Lower lobe of right lung (tissue), 2 donors: ENCODE measurements at regions not wholly inside any gene's neighbourhood (a gene's known extent, or its start where the extent isn't known, plus 50 kb on each side); places are given as distances from the start of the nearest gene placed in this dataset.

ENCODE experiments used
- ATAC-seq, 2 donors: fragments of 200-7000 bp; cut with Tn5 transposase; one replicate each; pipeline ENCODE4 v1.9.1; 2020 to 2022; ENCODE audit warnings: mild to moderate bottlenecking in 2 of 2, moderate library complexity in 2 of 2
- DNase-seq: peaks from one replicate; pipeline ENCODE4 v3.0.0-alpha.2; 2020
- H3K27ac ChIP-seq: fragments of 200-600 bp; one replicate; pipeline ENCODE4 v1.8.0; 2022
- H3K27me3 ChIP-seq: fragments of 200-600 bp; one replicate; pipeline ENCODE4 v1.8.0; 2022; ENCODE audit warnings: low read depth
- H3K36me3 ChIP-seq: fragments of 200-600 bp; one replicate; pipeline ENCODE4 v1.8.0; 2022; ENCODE audit warnings: mild to moderate bottlenecking
- H3K4me1 ChIP-seq: fragments of 200-600 bp; one replicate; pipeline ENCODE4 v1.8.0; 2022
- H3K4me3 ChIP-seq: fragments of 200-600 bp; one replicate; pipeline ENCODE4 v1.8.0; 2022; ENCODE audit warnings: mild to moderate bottlenecking
- H3K9me3 ChIP-seq: fragments of 200-600 bp; one replicate; pipeline ENCODE4 v1.8.0; 2022
- CTCF ChIP-seq: fragments of 200-600 bp; IDR thresholded peaks from one replicate; pipeline ENCODE4 v1.8.0; 2022; ENCODE audit warnings: antibody characterized with exemption, mild to moderate bottlenecking
- intact Hi-C: fragments of 100-400 bp; cut with DNase I; formaldehyde crosslinking; loops from one replicate; pipeline ENCODE4 v1.11.0; 2022
- donor health status: DM: no; HTN: yes; CAD: no; lungs with severe emphysema.

DNA sequence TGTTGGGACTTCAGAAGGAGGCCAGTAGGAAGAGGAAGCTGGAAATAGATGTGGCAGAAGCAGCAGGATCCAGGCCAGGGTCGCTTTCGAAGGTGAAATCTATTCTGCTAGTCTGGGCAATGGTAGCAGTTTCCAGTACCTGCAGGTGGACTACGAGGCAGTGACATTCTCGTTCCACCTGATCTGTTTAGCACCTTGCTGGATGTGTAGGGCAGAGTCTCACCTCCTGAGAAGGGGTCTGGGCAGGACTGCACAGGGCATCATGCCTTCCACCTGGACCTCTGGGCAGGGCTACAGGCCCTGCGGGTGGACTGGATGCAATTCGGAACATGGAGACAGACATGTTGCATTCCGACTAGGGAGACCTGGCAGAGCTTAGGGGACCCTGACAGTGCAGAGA is 254.8 kb upstream of the ZNF32 start:
- Histone ChIP-seq H3K4me3 (no peak overlapping the region), H3K36me3 (no peaks in the 10 kb centered on the region), H3K27me3 (no peaks in the 10 kb centered on the region), H3K27ac (no peak overlapping the region), H3K4me1 (peaks cover 6% of the 10 kb centered on the region), H3K9me3 (no peaks in the 10 kb centered on the region)
- DNase-seq, result no peak
- ATAC-seq, result no peak
- TF ChIP-seq CTCF, result no peak
- intact Hi-C loops, result no loop called here

DNA sequence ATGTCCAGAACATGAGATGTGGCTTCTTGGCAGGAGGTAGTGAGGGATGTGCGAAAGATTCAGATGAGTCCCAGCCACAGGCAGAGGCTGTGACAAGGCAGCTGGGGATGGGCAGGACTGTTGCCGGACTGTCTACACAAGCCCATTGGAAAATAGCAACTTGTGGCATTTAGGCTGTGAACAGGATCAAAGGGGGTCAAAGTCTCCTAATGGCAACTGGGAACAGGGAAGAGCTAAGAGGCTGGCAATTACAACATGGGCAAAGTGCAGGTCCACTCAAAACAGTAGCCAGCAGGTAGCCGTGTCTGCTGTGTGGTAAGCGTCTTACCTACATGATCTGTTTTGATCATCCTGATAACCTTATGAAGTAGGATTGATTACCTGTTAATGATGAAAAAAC is 254.2 kb upstream of the ZNF32 start:
- intact Hi-C loops, result no loop called here
- ATAC-seq, result no peak
- Histone ChIP-seq H3K4me1 (peaks cover 6% of the 10 kb centered on the region), H3K9me3 (no peaks in the 10 kb centered on the region), H3K36me3 (no peaks in the 10 kb centered on the region), H3K27ac (no peak overlapping the region), H3K4me3 (no peak overlapping the region), H3K27me3 (no peaks in the 10 kb centered on the region)
- no peak for TF ChIP-seq CTCF
- DNase-seq, result no peak

DNA sequence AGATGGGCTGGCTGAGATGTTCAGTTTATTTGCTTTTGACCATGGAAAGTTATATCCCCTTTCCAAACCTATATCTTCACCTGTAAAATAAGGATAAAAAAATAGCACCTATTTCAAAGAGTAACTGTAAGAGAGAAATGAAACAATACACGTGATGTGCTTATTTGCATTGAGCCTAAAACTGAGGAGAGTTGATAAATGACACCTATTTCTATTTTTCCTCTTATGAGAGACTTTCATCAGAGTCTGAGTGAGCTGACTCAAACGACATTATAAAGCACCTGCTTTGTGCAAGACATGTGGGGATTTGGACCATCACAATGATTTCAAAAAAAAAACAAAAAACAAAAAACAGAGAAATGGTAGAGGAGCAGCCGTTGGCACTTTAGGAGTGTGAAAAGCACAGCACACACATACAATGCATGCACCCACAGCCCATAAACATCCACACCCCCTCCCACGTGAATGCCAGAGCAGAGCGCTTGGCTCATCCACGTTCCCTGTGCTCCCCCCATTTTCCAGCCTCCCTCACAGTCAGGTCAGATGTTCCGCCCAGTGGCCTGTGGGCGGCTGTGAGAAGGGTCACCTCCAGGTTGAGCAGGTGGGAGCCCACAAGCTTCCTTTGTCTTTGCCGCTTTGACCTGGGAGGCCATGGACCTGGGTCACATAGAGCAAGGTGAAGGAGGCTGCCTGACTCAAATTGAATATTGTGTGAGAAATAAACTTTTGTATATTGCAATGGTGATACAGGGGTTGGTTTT is 253.2 kb upstream of the ZNF32 start:
- no peak for DNase-seq
- H3K4me3 ChIP-seq, result no peak overlapping the region
- no peaks in the 10 kb centered on the region for H3K9me3 ChIP-seq
- no peaks in the 10 kb centered on the region for H3K27me3 ChIP-seq
- intact Hi-C loops, result no loop called here
- no peak for TF ChIP-seq CTCF
- no peak overlapping the region for H3K27ac ChIP-seq
- no peaks in the 10 kb centered on the region for H3K36me3 ChIP-seq
- peaks cover 6% of the 10 kb centered on the region for H3K4me1 ChIP-seq
- ATAC-seq, result no peak

GRCh38 chr10:43901302-43901701 is 252.6 kb upstream of the ZNF32 start:
- peaks cover 6% of the 10 kb centered on the region for H3K4me1 ChIP-seq
- H3K27me3 ChIP-seq, result no peaks in the 10 kb centered on the region
- intact Hi-C loops, result no loop called here
- H3K9me3 ChIP-seq, result no peaks in the 10 kb centered on the region
- H3K4me3 ChIP-seq, result no peak overlapping the region
- ATAC-seq (no peak), DNase-seq (no peak)
- no peaks in the 10 kb centered on the region for H3K36me3 ChIP-seq
- no peak for TF ChIP-seq CTCF
- no peak overlapping the region for H3K27ac ChIP-seq

- Histone ChIP-seq H3K27me3 (no peaks in the 10 kb centered on the region), H3K4me1 (peaks cover 6% of the 10 kb centered on the region), H3K4me3 (no peak overlapping the region), H3K36me3 (no peaks in the 10 kb centered on the region), H3K9me3 (no peaks in the 10 kb centered on the region), H3K27ac (no peak overlapping the region)
- DNase-seq (no peak), ATAC-seq (no peak)
- intact Hi-C loops, result no loop called here
- TF ChIP-seq CTCF, result no peak
Observed at GRCh38 chr10:43900571-43900970, 251.9 kb upstream of the ZNF32 start.
